ENCODE measurements at regions not wholly inside any gene's neighbourhood (a gene's known extent, or its start where the extent isn't known, plus 50 kb on each side); places are given as distances from the start of the nearest gene placed in this dataset.

DNA sequence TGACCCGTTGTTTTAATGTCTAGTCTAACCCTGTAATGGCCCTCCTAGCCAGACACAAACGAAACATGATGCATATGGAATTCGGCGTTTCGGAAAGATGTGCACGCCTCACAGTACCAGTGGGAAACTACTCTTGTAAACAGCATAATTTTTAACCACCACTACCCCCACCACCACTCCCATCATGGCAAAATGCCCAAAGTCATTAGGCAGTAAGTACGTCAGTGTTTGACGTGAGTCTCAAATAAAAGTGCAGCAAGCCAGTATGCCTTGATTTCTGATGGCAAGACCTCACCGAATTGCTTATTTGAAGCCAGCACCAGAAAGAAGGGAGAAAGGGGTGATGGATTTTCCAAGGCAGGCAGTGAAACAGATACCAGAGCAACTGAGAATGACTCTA is 71.4 kb downstream of the ADRB2 start:
- DNase-seq (ENCODE audit: low spot score): no peak
- ChIA-PET POLR2A (ENCODE audit: low non-redundant PET) (interaction anchor here (0.6 kb wide), 1 partner anchor 142 kb away, joined by 3 read pairs; no protein-coding TSS in a partner anchor), CTCF (interaction anchor here (0.6 to 1.6 kb wide), 2 partner anchors 167 to 295 kb away, joined by 4 to 5 read pairs; no protein-coding TSS in a partner anchor)
- TF ChIP-seq, protein P1, sequence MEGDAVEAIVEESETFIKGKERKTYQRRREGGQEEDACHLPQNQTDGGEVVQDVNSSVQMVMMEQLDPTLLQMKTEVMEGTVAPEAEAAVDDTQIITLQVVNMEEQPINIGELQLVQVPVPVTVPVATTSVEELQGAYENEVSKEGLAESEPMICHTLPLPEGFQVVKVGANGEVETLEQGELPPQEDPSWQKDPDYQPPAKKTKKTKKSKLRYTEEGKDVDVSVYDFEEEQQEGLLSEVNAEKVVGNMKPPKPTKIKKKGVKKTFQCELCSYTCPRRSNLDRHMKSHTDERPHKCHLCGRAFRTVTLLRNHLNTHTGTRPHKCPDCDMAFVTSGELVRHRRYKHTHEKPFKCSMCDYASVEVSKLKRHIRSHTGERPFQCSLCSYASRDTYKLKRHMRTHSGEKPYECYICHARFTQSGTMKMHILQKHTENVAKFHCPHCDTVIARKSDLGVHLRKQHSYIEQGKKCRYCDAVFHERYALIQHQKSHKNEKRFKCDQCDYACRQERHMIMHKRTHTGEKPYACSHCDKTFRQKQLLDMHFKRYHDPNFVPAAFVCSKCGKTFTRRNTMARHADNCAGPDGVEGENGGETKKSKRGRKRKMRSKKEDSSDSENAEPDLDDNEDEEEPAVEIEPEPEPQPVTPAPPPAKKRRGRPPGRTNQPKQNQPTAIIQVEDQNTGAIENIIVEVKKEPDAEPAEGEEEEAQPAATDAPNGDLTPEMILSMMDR (conservative IDR thresholded peaks at IDR 0.05; ENCODE audit: low read depth): no peak
- H3K27ac ChIP-seq: no peak overlapping the region

DNA sequence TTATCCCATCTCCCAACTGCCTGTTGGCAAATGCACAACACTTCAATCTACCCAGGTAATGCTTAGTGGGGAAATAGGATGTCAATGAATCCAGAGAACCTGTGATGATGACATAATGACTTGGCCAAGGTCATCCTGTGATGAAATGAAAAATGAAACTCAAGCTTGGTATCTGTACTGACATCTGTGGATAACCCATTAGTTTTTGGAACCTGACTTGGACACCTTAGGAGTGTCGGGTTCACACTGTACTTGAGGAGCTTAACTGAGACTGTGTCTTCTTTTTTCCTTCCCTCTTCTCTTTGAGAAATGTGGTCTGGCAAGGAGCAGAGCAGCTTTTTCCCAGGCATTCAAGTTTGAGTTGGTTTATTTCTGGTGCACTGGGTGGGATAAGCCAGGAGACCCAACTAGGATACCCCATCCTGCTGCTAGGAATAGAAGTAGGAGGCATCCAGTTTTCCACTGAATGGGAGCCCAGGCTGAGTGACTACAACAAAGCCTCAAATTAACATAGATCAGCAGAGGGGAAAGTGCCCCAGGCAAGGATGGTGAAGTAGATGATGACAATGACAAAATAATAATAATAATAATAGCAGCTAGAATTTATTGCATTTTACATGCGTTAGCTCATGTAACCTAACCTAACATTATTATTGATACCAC is 72.1 kb downstream of the ADRB2 start:
- CTCF ChIA-PET: interaction anchor here (0.6 to 1.6 kb wide), 4 partner anchors 10 to 168 kb away, joined by 3 to 5 read pairs (median 3); no protein-coding TSS in a partner anchor
- POLR2A ChIA-PET (ENCODE audit: low non-redundant PET): interaction anchor here (0.6 kb wide), 1 partner anchor 143 kb away, joined by 3 read pairs; no protein-coding TSS in a partner anchor

GRCh38 chr5:148899993-148900392 is 73.6 kb downstream of the ADRB2 start:
- CTCF ChIA-PET: interaction anchor here (1.0 kb wide), 2 partner anchors 57 to 135 kb away, joined by 3 to 4 read pairs; no protein-coding TSS in a partner anchor
- POLR2A ChIA-PET (ENCODE audit: low non-redundant PET): no interaction called here
- TF ChIP-seq, protein P1 (conservative IDR thresholded peaks at IDR 0.05; ENCODE audit: low read depth): no peak
- DNase-seq (ENCODE audit: low spot score): peak; percentile 43
- no peak overlapping the region for H3K27ac ChIP-seq

More for the DNA sequence above, 72.1 kb downstream of the ADRB2 start:
- no peak overlapping the region for H3K27ac ChIP-seq
- no peak for DNase-seq (ENCODE audit: low spot score)
- TF ChIP-seq, protein P1 (conservative IDR thresholded peaks at IDR 0.05; ENCODE audit: low read depth): no peak

DNA sequence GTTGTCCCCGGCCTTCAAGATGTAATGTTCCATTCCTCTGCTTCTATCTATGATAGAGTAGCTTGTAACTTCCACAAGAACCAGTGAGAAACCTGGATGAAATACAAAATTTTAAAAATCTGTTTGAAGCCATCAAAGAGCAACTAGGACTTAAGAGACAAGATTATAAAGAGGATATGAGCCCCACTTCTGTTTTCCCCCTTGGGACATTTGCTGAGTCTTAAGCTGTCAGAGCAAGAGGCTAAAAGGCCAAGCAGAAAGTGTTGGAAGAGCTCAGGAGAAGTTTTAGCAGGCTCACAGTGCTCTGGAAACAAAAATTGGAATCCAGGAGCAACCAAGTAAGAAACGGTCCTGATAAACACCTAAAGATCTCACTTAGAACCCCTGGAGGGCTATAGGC is 76.1 kb downstream of the ADRB2 start:
- no peak for DNase-seq (ENCODE audit: low spot score)
- CTCF ChIA-PET: no interaction called here
- TF ChIP-seq, protein P1 (conservative IDR thresholded peaks at IDR 0.05; ENCODE audit: low read depth): no peak
- POLR2A ChIA-PET (ENCODE audit: low non-redundant PET): no interaction called here
- H3K27ac ChIP-seq: no peak overlapping the region

- TF ChIP-seq, protein P1 (conservative IDR thresholded peaks at IDR 0.05; ENCODE audit: low read depth): no peak
Measured at GRCh38 chr5:148903587-148903986, 77.2 kb downstream of the ADRB2 start.

GRCh38 chr5:148904440-148904839 is 78.0 kb downstream of the ADRB2 start:
- TF ChIP-seq, protein P1 (conservative IDR thresholded peaks at IDR 0.05; ENCODE audit: low read depth): no peak
- DNase-seq (ENCODE audit: low spot score): no peak
- no peak overlapping the region for H3K27ac ChIP-seq
- CTCF ChIA-PET: interaction anchor here (0.6 kb wide), 1 partner anchor 852 kb away, joined by 4 read pairs; no protein-coding TSS in a partner anchor
- POLR2A ChIA-PET (ENCODE audit: low non-redundant PET): no interaction called here

More at GRCh38 chr5:148903587-148903986, 77.2 kb downstream of the ADRB2 start:
- ChIA-PET CTCF (no interaction called here), POLR2A (ENCODE audit: low non-redundant PET) (no interaction called here)
- DNase-seq (ENCODE audit: low spot score): no peak
- H3K27ac ChIP-seq: no peak overlapping the region
